ENCODE measurements at regions not wholly inside any gene's neighbourhood (a gene's known extent, or its start where the extent isn't known, plus 50 kb on each side); places are given as distances from the start of the nearest gene placed in this dataset.
A peak's percentile ranks its signal among the peaks of the same experiment; 100 is the strongest.
"Not testable (repeated sequence)": the region's sequence is repeated elsewhere in the genome, so short reads cannot be mapped to it uniquely, and the experiment has no call there.

- H3K4me3 ChIP-seq (replicated peaks in 1 of 3; ENCODE audit: insufficient read depth in 1 of 3, low read depth in 1 of 3, low read length in 3 of 3); FAIRE-seq; H3K9me3 ChIP-seq (replicated peaks; ENCODE audit: control insufficient read depth, insufficient read depth, low read length); BruUV-seq (replicated peaks); H3K27me3 ChIP-seq (ENCODE audit: control insufficient read depth in 2 of 2, insufficient read depth in 2 of 2, low read length in 2 of 2); H3K36me3 ChIP-seq (ENCODE audit: control insufficient read depth in 2 of 2, extremely low read depth in 1 of 2, insufficient read depth in 2 of 2, low read length in 2 of 2); H3K27ac ChIP-seq (ENCODE audit: insufficient read depth, low read depth, low read length); H3K9ac ChIP-seq (replicated peaks; ENCODE audit: extremely low read depth, insufficient read depth, low read length); H4K20me1 ChIP-seq (replicated peaks; ENCODE audit: control insufficient read depth, extremely low read depth, insufficient read depth, low read length); H2AFZ ChIP-seq (ENCODE audit: low read depth, low read length); H3K4me1 ChIP-seq (ENCODE audit: control insufficient read depth, extremely low read depth, insufficient read depth, low read length); dilution Hi-C loops (cut with MboI; ENCODE audit: extremely low pct_ligation_motif_present, low sequenced_read_pairs); DNase-seq (ENCODE audit: low read depth, low spot score); H3K79me2 ChIP-seq (ENCODE audit: control insufficient read depth, insufficient read depth, low read length); H3K9me1 ChIP-seq (replicated peaks; ENCODE audit: control insufficient read depth, extremely low read depth, insufficient read depth, low read length); intact Hi-C loops (cut with micrococcal nuclease); CTCF ChIA-PET; H3K4me2 ChIP-seq (ENCODE audit: insufficient read depth, low read length); POLR2A ChIA-PET: not testable (repeated sequence)
These were observed 89.4 kb upstream of the SPACA7 start for GRCh38 chr13:112286733-112287132.

- no peak for DNase-seq (ENCODE audit: low read depth, low spot score)
- Histone ChIP-seq H3K9me3 (replicated peaks; ENCODE audit: control insufficient read depth, insufficient read depth, low read length) (peaks cover 13% of the 10 kb centered on the region), H3K4me2 (ENCODE audit: insufficient read depth, low read length) (no peak overlapping the region), H4K20me1 (replicated peaks; ENCODE audit: control insufficient read depth, extremely low read depth, insufficient read depth, low read length) (no peaks in the 10 kb centered on the region), H3K4me3 (replicated peaks in 1 of 3; ENCODE audit: insufficient read depth in 1 of 3, low read depth in 1 of 3, low read length in 3 of 3) (no peak overlapping the region), H3K27me3 (ENCODE audit: control insufficient read depth in 2 of 2, insufficient read depth in 2 of 2, low read length in 2 of 2) (no peaks in the 10 kb centered on the region), H3K9ac (replicated peaks; ENCODE audit: extremely low read depth, insufficient read depth, low read length) (no peak overlapping the region), H3K79me2 (ENCODE audit: control insufficient read depth, insufficient read depth, low read length) (no peaks in the 10 kb centered on the region), H3K27ac (ENCODE audit: insufficient read depth, low read depth, low read length) (no peak overlapping the region), H3K9me1 (replicated peaks; ENCODE audit: control insufficient read depth, extremely low read depth, insufficient read depth, low read length) (no peaks in the 10 kb centered on the region), H3K4me1 (ENCODE audit: control insufficient read depth, extremely low read depth, insufficient read depth, low read length) (no peaks in the 10 kb centered on the region), H2AFZ (ENCODE audit: low read depth, low read length) (no peak overlapping the region), H3K36me3 (ENCODE audit: control insufficient read depth in 2 of 2, extremely low read depth in 1 of 2, insufficient read depth in 2 of 2, low read length in 2 of 2) (no peaks in the 10 kb centered on the region)
- no TSS peak for BruUV-seq (replicated peaks)
- intact Hi-C loops (cut with micrococcal nuclease) (no loop called here), dilution Hi-C loops (cut with MboI; ENCODE audit: extremely low pct_ligation_motif_present, low sequenced_read_pairs) (no loop called here)
- POLR2A ChIA-PET = no interaction called here
- CTCF ChIA-PET = no interaction called here
- TF ChIP-seq MYC (IDR thresholded peaks at IDR 0.05; ENCODE audit: low read depth, low read length) (no peak), MAX (IDR thresholded peaks at IDR 0.05; ENCODE audit: insufficient read depth, insufficient read length) (peak; percentile 23)
- no peak for FAIRE-seq
These were observed 55.9 kb upstream of the SPACA7 start for GRCh38 chr13:112320303-112320702.
